ENCODE measurements at regions not wholly inside any gene's neighbourhood (a gene's known extent, or its start where the extent isn't known, plus 50 kb on each side); places are given as distances from the start of the nearest gene placed in this dataset.

DNA sequence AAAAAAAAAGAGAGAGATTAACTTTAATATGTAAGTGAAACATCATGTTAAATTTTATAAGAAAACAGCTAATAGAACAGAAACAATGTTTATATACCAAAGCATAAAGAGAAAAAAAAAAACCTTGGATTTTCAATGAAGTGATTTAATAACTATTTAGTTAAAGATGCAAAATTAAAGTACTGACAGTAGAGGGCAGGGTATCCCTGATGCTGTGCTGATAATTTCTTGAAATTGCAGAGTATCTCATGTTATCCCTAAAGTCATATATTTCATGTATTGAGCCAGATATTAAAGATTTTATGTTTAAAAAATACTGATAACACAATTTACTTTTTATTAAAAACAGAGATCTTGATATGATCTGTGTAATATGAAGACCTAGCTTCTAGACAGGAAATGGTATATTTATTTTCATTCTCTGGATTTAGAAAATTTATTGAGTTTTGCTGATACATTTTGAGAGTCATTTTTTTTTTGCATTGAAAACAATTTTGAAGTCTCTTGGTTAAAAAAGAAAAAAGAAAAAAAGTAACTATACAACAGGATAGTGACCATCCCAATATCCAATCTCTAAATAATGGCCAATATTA is 273.2 kb downstream of the USP25 start:
- TF ChIP-seq, protein P1, sequence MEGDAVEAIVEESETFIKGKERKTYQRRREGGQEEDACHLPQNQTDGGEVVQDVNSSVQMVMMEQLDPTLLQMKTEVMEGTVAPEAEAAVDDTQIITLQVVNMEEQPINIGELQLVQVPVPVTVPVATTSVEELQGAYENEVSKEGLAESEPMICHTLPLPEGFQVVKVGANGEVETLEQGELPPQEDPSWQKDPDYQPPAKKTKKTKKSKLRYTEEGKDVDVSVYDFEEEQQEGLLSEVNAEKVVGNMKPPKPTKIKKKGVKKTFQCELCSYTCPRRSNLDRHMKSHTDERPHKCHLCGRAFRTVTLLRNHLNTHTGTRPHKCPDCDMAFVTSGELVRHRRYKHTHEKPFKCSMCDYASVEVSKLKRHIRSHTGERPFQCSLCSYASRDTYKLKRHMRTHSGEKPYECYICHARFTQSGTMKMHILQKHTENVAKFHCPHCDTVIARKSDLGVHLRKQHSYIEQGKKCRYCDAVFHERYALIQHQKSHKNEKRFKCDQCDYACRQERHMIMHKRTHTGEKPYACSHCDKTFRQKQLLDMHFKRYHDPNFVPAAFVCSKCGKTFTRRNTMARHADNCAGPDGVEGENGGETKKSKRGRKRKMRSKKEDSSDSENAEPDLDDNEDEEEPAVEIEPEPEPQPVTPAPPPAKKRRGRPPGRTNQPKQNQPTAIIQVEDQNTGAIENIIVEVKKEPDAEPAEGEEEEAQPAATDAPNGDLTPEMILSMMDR (IDR thresholded peaks at IDR 0.05; ENCODE audit: low read depth, low read length, missing control alignments), result peak; percentile 42
- in situ Hi-C loops (cut with HindIII; ENCODE audit: low pct_ligation_motif_present, low sequenced_read_pairs), result no loop called here

DNA sequence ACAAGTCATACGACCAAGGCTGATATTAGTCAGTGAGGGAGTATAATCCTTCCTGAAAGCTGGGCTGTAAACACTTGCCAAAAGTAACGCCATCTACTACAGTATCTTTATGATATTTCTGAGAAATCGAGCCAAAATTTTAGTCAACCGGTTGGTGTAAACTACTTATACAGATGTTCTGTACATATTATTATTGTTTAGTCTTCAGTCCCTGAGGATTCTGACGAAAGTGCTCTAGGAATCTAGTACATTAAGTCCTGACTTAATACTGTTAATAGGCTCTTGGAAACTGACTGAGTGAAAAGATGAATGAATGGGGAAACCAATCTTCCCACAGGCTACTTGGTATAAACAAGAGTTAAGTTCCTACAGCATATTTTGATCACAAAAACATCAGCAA is 274.3 kb downstream of the USP25 start:
- TF ChIP-seq, protein P1 (IDR thresholded peaks at IDR 0.05; ENCODE audit: low read depth, low read length, missing control alignments), result no peak
- no peak for DNase-seq
- in situ Hi-C loops (cut with HindIII; ENCODE audit: low pct_ligation_motif_present, low sequenced_read_pairs), result no loop called here

More for the DNA sequence above, 273.2 kb downstream of the USP25 start:
- Histone ChIP-seq H3K27ac (no peak overlapping the region), H3K4me3 (ENCODE audit: low read depth, low read length) (no peak overlapping the region), H3K27me3 (replicated peaks) (no peaks in the 10 kb centered on the region), H3K36me3 (replicated peaks) (no peaks in the 10 kb centered on the region)
- DNase-seq, result peak; percentile 10

DNA sequence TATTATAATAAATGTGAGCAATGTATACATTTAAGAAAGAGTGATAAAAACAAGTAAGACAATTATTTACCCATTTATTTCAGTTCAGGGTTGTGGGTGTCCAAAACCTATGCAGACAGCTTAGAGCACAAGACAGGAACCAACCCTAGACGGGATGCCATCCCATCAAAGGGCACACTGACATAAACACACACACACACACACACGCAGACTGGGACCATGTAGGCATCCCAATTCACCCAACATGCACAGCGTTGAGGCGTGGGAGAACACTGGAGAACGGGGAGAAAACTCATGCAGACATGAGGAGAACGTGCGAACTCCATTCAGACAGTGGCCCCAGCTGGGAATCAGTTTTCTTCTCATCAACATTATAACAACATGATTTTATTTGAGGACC is 274.7 kb downstream of the USP25 start:
- TF ChIP-seq, protein P1 (IDR thresholded peaks at IDR 0.05; ENCODE audit: low read depth, low read length, missing control alignments), result no peak
- in situ Hi-C loops (cut with HindIII; ENCODE audit: low pct_ligation_motif_present, low sequenced_read_pairs), result no loop called here

More for the DNA sequence above, 274.3 kb downstream of the USP25 start:
- no peaks in the 10 kb centered on the region for H3K27me3 ChIP-seq (replicated peaks)
- no peak overlapping the region for H3K4me3 ChIP-seq (ENCODE audit: low read depth, low read length)
- no peak overlapping the region for H3K27ac ChIP-seq
- H3K36me3 ChIP-seq (replicated peaks), result no peaks in the 10 kb centered on the region

DNA sequence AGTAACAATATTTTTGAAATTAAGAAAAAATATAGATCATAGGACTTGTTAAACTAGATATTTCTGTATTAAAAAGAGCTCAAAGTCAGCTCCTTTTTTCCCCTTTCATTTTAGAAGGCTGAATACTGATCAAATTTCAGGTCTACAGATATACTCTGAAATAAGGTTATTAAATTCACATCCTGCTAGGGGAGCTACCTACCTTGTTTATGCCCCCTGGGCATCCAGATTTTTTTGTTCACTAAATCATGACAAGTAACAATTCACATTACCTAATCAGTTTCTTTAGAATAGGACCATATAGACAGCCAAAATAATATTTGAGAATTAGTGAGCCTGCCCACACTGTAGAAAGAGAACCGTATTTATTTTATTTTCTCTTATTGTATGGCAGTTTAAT is 276.2 kb downstream of the USP25 start:
- TF ChIP-seq, protein P1 (IDR thresholded peaks at IDR 0.05; ENCODE audit: low read depth, low read length, missing control alignments), result no peak
- no peaks in the 10 kb centered on the region for H3K36me3 ChIP-seq (replicated peaks)

More for the DNA sequence above, 274.7 kb downstream of the USP25 start:
- Histone ChIP-seq H3K27ac (no peak overlapping the region), H3K4me3 (ENCODE audit: low read depth, low read length) (no peak overlapping the region), H3K36me3 (replicated peaks) (no peaks in the 10 kb centered on the region), H3K27me3 (replicated peaks) (no peaks in the 10 kb centered on the region)
- DNase-seq, result no peak

DNA sequence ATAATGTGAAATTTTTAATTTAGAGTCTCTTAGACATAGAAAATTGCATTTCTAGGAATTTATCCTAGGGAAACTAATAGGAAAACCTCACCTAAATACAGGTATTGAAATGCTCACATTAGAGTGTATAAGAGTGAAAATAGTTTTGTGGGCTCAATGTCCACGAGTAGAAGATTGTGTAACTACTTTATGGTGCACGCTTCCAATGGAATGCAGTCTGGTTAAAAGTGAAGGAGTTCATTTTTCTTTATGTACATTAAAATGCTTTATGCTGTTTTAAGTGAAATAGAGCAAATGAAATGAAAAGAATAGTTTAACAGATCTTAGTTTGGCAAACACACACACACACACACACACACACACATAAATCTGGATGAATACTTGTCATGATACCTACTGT is 278.2 kb downstream of the USP25 start:
- DNase-seq, result no peak
- H3K27me3 ChIP-seq (replicated peaks), result no peaks in the 10 kb centered on the region
- in situ Hi-C loops (cut with HindIII; ENCODE audit: low pct_ligation_motif_present, low sequenced_read_pairs), result no loop called here
- no peak overlapping the region for H3K27ac ChIP-seq
- TF ChIP-seq, protein P1 (IDR thresholded peaks at IDR 0.05; ENCODE audit: low read depth, low read length, missing control alignments), result no peak
- H3K36me3 ChIP-seq (replicated peaks), result no peaks in the 10 kb centered on the region
- H3K4me3 ChIP-seq (ENCODE audit: low read depth, low read length), result no peak overlapping the region

More for the DNA sequence above, 276.2 kb downstream of the USP25 start:
- in situ Hi-C loops (cut with HindIII; ENCODE audit: low pct_ligation_motif_present, low sequenced_read_pairs), result no loop called here
- Histone ChIP-seq H3K27me3 (replicated peaks) (no peaks in the 10 kb centered on the region), H3K4me3 (ENCODE audit: low read depth, low read length) (no peak overlapping the region), H3K27ac (no peak overlapping the region)
- DNase-seq, result no peak

DNA sequence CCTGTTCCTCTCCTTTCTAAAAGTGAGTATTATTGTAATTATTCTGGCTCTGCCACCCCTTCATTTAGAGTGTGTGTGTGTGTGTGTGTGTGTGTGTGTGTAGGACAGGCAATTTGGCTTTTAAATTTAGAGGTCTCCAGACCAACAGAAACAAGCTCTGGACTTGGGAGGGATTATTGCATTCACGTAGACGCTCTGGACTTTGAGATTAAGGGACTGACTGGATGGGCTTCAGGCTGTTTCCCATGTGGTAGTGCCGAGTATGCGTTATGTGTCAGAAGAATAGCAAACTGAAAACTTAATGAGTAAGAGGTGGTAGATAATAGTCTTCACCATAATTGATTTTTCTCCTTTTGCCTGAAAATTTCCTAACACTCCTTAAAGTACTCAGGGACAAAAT is 281.9 kb downstream of the USP25 start:
- H3K27ac ChIP-seq, result no peak overlapping the region
- TF ChIP-seq, protein P1 (IDR thresholded peaks at IDR 0.05; ENCODE audit: low read depth, low read length, missing control alignments), result no peak
- H3K4me3 ChIP-seq (ENCODE audit: low read depth, low read length), result no peak overlapping the region
- H3K27me3 ChIP-seq (replicated peaks), result no peaks in the 10 kb centered on the region
- in situ Hi-C loops (cut with HindIII; ENCODE audit: low pct_ligation_motif_present, low sequenced_read_pairs), result no loop called here
- DNase-seq, result no peak
- no peaks in the 10 kb centered on the region for H3K36me3 ChIP-seq (replicated peaks)
